Duodenal mucosa (tissue), 2 donors: ENCODE measurements at regions not wholly inside any gene's neighbourhood (a gene's known extent, or its start where the extent isn't known, plus 50 kb on each side); places are given as distances from the start of the nearest gene placed in this dataset.

Source experiments
- H3K27ac ChIP-seq: one replicate; pipeline ENCODE4 v1.7.0; 2013; ENCODE audit warnings: low read depth, low read length
- H3K27me3 ChIP-seq, 2 donors: one replicate each; pipeline ENCODE4 v1.7.0; 2013; ENCODE audit warnings: low read length in 2 of 2, control low read depth in 1 of 2; ENCODE audit not compliant: insufficient read depth in 2 of 2, control insufficient read depth in 1 of 2
- H3K36me3 ChIP-seq, 2 donors: one replicate each; pipeline ENCODE4 v1.7.0; 2013; ENCODE audit warnings: low read length in 2 of 2, control low read depth in 1 of 2; ENCODE audit not compliant: insufficient read depth in 2 of 2, control insufficient read depth in 1 of 2
- H3K4me1 ChIP-seq, 2 donors: one replicate each; pipeline ENCODE4 v1.7.0; 2013; ENCODE audit warnings: low read length in 2 of 2, control low read depth in 1 of 2; ENCODE audit not compliant: insufficient read depth in 2 of 2, control insufficient read depth in 1 of 2
- H3K4me3 ChIP-seq, 2 donors: one replicate each; pipeline ENCODE4 v1.7.0; 2013; ENCODE audit warnings: low read length in 2 of 2, low read depth in 1 of 2
- H3K9ac ChIP-seq, 2 donors: one replicate each; pipeline ENCODE4 v1.7.0; 2013; ENCODE audit warnings: low read length in 2 of 2, low read depth in 1 of 2
- H3K9me3 ChIP-seq, 2 donors: one replicate each; pipeline ENCODE4 v1.7.0; 2013; ENCODE audit warnings: low read length in 2 of 2, control low read depth in 1 of 2; ENCODE audit not compliant: control insufficient read depth in 1 of 2

- no peaks in the 10 kb centered on the region for H3K36me3 ChIP-seq
- H3K27me3 ChIP-seq, result no peaks in the 10 kb centered on the region
- peaks cover 0 to 5% of the 10 kb centered on the region in 2 donors for H3K9me3 ChIP-seq
- no peak overlapping the region for H3K27ac ChIP-seq
- H3K4me1 ChIP-seq, result peaks cover 4 to 6% of the 10 kb centered on the region in 2 donors
- H3K9ac ChIP-seq, result no peak overlapping the region
- no peak overlapping the region for H3K4me3 ChIP-seq
These were observed 79.7 kb upstream of the ZNF280D start for GRCh38 chr15:56812961-56813360.

GRCh38 chr15:56812221-56812620 is 78.9 kb upstream of the ZNF280D start:
- no peak overlapping the region for H3K27ac ChIP-seq
- H3K27me3 ChIP-seq, result no peaks in the 10 kb centered on the region
- no peaks in the 10 kb centered on the region for H3K36me3 ChIP-seq

GRCh38 chr15:56811586-56811985 is 78.3 kb upstream of the ZNF280D start:
- no peaks in the 10 kb centered on the region for H3K27me3 ChIP-seq
- H3K27ac ChIP-seq, result no peak overlapping the region
- H3K36me3 ChIP-seq, result no peaks in the 10 kb centered on the region
- H3K4me3 ChIP-seq, result no peak overlapping the region
- H3K9ac ChIP-seq, result no peak overlapping the region
- H3K4me1 ChIP-seq, result peaks cover 4 to 6% of the 10 kb centered on the region in 2 donors
- H3K9me3 ChIP-seq, result peaks cover 0 to 11% of the 10 kb centered on the region in 2 donors

More at GRCh38 chr15:56812221-56812620, 78.9 kb upstream of the ZNF280D start:
- no peak overlapping the region for H3K9ac ChIP-seq
- H3K4me1 ChIP-seq, result peaks cover 4 to 6% of the 10 kb centered on the region in 2 donors
- peaks cover 0 to 11% of the 10 kb centered on the region in 2 donors for H3K9me3 ChIP-seq
- H3K4me3 ChIP-seq, result no peak overlapping the region

- Histone ChIP-seq H3K9ac (no peak overlapping the region), H3K36me3 (no peaks in the 10 kb centered on the region), H3K4me1 (no peaks in the 10 kb centered on the region), H3K27me3 (no peaks in the 10 kb centered on the region), H3K9me3 (peaks cover 0 to 11% of the 10 kb centered on the region in 2 donors), H3K4me3 (no peak overlapping the region), H3K27ac (no peak overlapping the region)
These were observed 74.9 kb upstream of the ZNF280D start for GRCh38 chr15:56808160-56808559.

GRCh38 chr15:56806148-56806536 is 72.8 kb upstream of the ZNF280D start:
- Histone ChIP-seq H3K27me3 (no peaks in the 10 kb centered on the region), H3K4me3 (peak overlapping the region in 1 of 2 donors; percentile 25), H3K27ac (no peak overlapping the region), H3K36me3 (no peaks in the 10 kb centered on the region), H3K4me1 (no peaks in the 10 kb centered on the region), H3K9me3 (peaks cover 0 to 11% of the 10 kb centered on the region in 2 donors), H3K9ac (no peak overlapping the region)

GRCh38 chr15:56805466-56806147 is 72.3 kb upstream of the ZNF280D start:
- H3K4me3 ChIP-seq, result peak overlapping the region in 1 of 2 donors; percentile 25
- no peak overlapping the region for H3K27ac ChIP-seq
- H3K36me3 ChIP-seq, result no peaks in the 10 kb centered on the region
- H3K27me3 ChIP-seq, result no peaks in the 10 kb centered on the region
- peaks cover 0 to 11% of the 10 kb centered on the region in 2 donors for H3K9me3 ChIP-seq
- no peaks in the 10 kb centered on the region for H3K4me1 ChIP-seq
- no peak overlapping the region for H3K9ac ChIP-seq

GRCh38 chr15:56804938-56805337 is 71.6 kb upstream of the ZNF280D start:
- Histone ChIP-seq H3K27ac (no peak overlapping the region), H3K4me3 (no peak overlapping the region), H3K36me3 (no peaks in the 10 kb centered on the region), H3K4me1 (no peaks in the 10 kb centered on the region), H3K9me3 (peaks cover 0 to 11% of the 10 kb centered on the region in 2 donors), H3K9ac (no peak overlapping the region), H3K27me3 (no peaks in the 10 kb centered on the region)

GRCh38 chr15:56804279-56804678 is 71.0 kb upstream of the ZNF280D start:
- H3K9ac ChIP-seq, result no peak overlapping the region
- H3K27ac ChIP-seq, result no peak overlapping the region
- no peaks in the 10 kb centered on the region for H3K4me1 ChIP-seq
- no peak overlapping the region for H3K4me3 ChIP-seq
- H3K9me3 ChIP-seq, result peaks cover 0 to 11% of the 10 kb centered on the region in 2 donors
- H3K27me3 ChIP-seq, result no peaks in the 10 kb centered on the region
- no peaks in the 10 kb centered on the region for H3K36me3 ChIP-seq

GRCh38 chr15:56802161-56802560 is 68.9 kb upstream of the ZNF280D start:
- Histone ChIP-seq H3K4me3 (no peak overlapping the region), H3K36me3 (no peaks in the 10 kb centered on the region), H3K27me3 (no peaks in the 10 kb centered on the region), H3K9me3 (no peaks in the 10 kb centered on the region), H3K4me1 (no peaks in the 10 kb centered on the region), H3K9ac (no peak overlapping the region), H3K27ac (no peak overlapping the region)

- H3K27ac ChIP-seq, result no peak overlapping the region
- H3K36me3 ChIP-seq, result no peaks in the 10 kb centered on the region
- H3K4me3 ChIP-seq, result no peak overlapping the region
- H3K9me3 ChIP-seq, result peaks cover 0 to under 1% of the 10 kb centered on the region in 2 donors
- H3K9ac ChIP-seq, result no peak overlapping the region
- no peaks in the 10 kb centered on the region for H3K27me3 ChIP-seq
- no peaks in the 10 kb centered on the region for H3K4me1 ChIP-seq
These were observed 65.3 kb upstream of the ZNF280D start for GRCh38 chr15:56798639-56799038.
